ENCODE measurements at regions not wholly inside any gene's neighbourhood (a gene's known extent, or its start where the extent isn't known, plus 50 kb on each side); places are given as distances from the start of the nearest gene placed in this dataset.

GRCh38 chr19:28405346-28405742, 807.6 kb downstream of the UQCRFS1 start:
- TF ChIP-seq POLR2A (IDR thresholded peaks at IDR 0.05; ENCODE audit: low read depth, low read length) = no peak
- TF ChIP-seq SPI1 (IDR thresholded peaks at IDR 0.05; ENCODE audit: low read depth, low read length) = no peak
- no peak for TF ChIP-seq TAF1 (IDR thresholded peaks at IDR 0.05; ENCODE audit: low read depth, low read length)
- no peak for TF ChIP-seq POLR2AphosphoS5 (IDR thresholded peaks at IDR 0.05; ENCODE audit: low read depth, low read length)
- TF ChIP-seq PAX5 (IDR thresholded peaks at IDR 0.05; ENCODE audit: insufficient read depth, low read length, severe bottlenecking) = no peak

Measured in GM12891 (cell line).